ENCODE measurements at regions not wholly inside any gene's neighbourhood (a gene's known extent, or its start where the extent isn't known, plus 50 kb on each side); places are given as distances from the start of the nearest gene placed in this dataset.
A peak's percentile ranks its signal among the peaks of the same experiment; 100 is the strongest.

DNA sequence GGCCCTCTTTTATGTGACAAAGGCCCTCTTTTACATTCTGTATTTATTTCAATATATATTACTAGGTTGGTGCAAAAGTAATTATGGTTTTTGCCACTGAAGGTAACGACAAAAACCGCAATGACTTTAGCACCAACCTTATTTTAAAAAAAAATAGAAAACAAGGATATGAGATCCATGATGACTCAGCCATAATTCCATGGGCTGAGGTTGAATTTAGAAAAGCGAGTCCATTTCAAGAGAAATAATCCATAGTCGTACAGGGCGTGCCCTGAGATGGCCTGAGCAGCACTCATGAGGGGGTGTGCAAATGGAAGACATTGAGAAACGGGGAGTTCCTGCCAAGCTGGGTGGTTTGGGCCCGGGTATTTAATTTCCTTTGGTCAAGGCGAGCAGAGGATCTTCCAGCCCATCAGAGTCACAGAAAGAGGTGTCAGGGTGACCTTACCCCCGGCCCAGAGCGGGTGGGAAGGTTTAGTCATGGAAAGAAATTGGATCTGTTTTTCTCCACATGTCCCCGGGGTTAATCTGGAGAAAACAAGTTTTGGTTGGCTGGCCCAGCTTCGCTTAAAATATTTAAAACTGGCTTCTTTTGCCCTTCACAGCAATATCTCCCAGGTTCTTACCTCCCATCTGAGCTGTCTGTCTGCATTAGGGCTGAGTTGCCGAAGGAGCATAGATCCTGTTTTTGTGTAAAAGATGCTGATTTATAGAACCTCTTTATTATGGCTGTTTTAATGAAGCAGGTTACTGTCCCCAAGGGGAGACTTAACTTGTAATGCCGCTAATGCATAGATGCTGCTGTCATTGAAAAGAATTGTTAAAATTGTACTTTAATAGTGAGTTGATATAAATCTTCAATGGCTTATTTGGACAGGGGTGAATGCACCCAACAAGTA, 255.6 kb downstream of the PREX1 start:
- no peak for DNase-seq

DNA sequence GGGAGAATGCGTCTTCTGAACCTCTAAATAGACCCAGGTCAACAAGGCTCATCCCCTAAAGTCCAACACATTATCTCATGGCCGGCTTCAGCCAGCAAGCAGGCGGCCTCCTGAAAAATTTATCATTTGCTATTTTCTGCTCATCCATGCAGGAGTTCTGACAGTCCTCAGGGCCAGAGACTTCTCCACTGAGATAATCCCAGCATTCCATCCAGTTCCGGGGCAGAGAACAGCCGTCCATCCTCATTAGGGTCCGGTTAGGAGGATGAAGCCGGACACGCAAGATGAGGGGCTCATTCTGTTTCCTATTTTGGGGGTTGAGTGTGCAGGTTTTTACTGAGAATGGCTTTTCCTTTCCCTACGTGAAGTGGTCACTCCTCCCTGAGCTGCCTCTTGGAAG, 258.1 kb downstream of the PREX1 start:
- DNase-seq = no peak

DNA sequence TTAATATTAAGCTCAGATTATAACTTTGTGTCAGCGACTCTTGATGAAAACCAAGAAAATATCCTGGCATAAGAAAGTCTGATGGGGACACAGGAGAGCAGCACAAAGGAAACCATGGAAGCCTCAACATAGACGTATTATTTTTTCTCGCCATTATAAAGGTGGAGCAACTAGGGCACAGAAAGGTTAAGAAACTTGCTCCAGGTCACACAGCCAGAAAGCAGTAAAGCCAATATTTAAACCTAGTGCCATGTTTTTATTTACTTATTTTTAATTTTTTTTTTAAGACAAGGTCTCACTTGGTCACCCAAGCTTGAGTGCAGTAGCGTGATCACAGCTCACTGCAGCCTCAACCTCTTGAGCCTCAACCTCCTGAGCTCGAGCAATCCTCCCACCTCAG, 259.3 kb downstream of the PREX1 start:
- no peak for DNase-seq

DNA sequence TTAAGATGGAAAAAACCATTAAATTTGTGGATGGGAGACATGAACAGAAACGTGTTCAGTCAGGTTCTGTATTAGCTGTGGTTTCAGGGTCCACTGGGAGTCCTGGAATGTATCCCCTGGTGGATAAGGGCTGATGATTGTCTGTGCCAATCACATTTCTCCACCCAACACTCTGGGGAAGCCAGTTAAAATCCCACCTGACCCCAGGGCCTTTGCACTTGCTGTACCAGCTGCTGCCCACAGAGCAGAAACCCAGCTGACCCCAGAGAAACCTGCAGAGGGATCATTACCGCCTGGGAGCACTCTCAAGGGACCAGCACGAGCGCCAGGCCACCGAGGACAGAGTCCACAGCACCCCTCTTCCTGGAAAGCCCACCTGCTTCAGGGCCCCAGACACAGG, 260.7 kb downstream of the PREX1 start:
- DNase-seq = no peak

DNA sequence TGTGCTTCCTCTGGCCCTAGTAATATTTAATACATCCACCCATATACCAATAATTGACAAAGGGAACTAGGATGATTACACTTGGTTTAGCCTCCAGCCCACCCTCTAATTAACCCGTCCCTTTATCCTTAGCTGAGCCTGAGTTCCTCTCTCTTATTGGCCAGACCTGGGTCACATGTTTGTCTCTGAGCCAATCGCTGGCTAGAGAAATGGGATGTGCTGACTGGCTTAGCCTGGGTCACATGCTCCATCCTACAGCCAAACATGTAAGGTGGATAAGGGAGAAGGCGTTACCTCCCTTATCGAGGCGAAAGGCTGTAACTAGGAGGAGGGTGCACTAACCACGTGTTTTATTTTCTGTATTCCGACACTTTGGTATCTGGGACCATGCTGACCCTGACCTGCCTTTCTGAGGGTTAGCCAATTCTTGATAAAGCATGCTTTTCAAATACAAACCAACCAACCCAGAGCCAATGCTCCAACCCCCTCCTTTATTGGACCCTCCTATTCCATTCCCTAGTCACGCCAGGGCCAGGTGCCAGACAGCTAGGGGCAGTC, 262.7 kb downstream of the PREX1 start:
- no peak for DNase-seq

DNA sequence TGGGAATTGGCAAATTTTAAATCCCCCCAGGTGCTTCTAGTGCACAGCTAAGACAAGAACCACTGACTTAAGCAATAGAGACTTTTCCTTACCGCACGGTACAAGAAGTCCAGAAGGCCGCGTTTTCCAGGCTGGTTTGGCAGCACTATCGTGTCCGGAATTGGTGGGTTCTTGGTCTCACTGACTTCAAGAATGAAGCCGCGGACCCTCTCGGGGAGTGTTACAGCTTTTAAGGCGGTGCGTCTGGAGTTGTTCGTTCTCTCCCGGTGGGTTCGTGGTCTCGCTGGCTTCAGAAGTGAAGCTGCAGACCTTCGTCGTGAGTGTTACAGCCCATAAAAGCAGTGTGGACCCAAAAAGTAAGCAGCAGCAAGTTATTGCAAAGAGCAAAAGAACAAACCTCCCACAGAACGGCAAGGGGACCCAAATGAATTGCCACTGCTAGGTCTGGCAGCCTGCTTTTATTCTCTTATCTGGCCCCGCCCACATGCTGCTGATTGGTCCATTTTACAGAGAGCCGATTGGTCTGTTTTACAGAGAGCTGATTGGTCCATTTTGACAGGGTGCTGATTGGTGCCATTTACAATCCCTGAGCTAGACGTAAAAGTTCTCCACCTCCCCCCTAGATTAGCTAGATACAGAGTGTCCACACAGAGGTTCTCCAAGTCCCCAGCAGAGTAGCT, 264.5 kb downstream of the PREX1 start:
- no peak for DNase-seq

DNA sequence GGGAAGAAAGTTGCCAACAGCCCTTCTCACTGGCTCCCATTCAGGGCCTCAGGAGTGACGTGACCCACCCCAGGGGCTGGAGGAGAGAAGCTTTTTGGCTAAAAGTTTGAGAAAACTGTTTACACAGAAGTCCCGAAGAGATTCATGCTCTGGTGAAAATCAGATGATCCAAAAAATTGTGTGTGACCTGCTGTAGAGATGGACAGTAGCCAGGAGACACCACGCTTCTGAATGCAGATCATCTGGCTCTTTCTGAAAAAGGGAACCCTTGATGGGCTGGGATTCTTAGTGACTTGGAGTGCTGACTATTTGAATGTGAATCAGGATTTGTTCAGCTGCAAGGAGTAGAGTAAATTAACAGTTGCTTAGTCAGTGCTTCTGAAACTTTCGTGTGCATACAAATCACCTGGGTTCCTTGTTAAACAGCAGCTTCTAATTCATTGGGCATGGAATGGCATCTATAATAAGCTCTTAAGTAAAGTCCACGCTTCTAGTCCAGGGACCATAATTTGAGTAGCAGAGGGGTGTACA, 265.1 kb downstream of the PREX1 start:
- DNase-seq = no peak

DNA sequence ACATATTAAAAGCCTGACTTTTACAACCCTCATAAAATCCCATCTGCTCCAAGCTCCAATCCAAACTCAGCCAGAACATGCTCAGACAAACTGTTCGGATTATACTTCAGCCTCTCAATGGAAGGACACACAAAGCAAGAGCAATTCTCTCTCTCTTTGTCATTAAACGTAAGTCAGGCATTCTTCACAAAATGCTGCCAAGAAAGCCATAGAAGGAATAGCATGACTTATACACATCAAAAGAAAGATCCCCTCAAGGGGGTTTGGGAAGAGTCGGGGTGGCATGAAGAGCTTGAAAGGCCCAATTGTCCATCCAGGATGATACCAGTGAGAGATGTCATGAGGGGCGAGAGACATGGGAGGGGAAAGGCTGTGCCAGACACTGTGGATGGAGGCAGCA, 268.9 kb downstream of the PREX1 start:
- no peak for DNase-seq

DNA sequence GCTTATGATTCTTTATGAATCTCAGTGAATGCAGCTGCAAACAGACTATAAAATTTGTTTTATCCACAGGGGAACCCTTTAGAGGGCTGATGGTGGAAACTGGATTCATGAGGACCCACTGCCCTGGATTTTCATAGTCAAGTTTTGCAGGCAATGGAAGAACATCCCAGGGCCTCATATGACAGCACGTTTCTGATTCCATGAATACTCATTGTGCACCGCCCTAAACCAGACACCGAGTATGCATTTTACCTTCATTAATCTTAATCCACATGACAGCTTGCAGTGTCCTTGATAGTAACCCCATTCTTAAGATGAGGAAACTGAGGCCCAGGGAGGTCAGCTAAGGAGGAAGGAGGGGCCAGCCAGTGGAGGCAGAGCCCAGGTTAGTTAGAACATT, 270.4 kb downstream of the PREX1 start:
- no peak for DNase-seq

DNA sequence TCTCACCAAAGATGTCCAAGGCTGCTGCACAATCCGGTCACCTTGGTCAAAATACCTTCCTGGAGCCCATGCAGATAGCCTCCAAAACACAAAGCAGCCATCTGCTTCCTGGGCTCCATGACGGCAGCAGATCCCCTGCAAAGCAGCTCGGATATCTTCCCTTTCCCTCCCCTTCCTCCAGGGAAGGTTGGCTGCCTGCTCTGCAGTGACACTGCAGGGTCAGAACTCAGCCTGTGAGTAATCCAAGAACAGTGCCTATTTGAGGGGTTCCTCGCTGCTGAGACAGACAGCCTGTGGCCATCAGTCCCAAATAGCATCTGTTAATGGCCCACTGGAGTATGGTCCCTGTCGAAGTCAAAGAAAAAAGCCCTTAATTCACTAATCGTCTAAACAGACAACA, 270.8 kb downstream of the PREX1 start:
- DNase-seq = no peak

DNA sequence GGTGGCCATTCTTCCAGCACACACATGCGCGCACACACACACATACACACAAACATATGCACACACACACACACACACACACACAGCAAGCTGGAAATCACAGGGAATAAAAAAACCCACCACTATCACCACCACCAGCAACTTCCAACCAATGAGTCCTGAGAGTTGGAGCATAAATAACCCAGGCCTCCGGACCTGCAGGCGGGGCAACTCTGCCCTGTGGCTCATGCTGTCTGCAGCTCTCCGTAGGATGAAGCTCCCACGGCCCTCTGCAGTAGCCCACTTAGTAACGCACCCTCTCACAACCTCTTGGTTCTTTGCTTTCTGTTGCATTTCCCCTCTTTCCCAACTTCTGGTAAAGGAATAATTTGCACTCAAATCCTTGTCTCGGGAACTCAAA, 275.2 kb downstream of the PREX1 start:
- no peak for DNase-seq

DNA sequence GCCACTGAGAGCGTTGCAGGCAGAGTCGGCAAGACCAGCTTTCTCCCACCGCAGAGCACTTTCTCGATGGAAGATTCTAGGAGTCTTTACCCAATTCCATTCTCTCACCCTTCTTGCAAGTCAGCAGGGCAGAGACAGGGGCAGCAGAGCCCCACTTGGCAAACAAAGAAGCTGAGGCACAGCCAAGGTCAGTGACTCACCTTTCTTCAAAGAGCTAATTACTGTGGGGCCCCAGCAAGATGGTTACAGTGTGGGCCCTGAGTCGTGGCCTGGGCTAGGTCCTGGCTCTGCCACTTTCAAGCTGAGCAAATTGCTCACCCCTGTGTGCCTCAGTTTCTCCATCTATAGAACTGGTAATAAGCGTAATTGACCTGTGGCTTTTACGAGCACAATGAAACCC, 277.0 kb downstream of the PREX1 start:
- DNase-seq = no peak

DNA sequence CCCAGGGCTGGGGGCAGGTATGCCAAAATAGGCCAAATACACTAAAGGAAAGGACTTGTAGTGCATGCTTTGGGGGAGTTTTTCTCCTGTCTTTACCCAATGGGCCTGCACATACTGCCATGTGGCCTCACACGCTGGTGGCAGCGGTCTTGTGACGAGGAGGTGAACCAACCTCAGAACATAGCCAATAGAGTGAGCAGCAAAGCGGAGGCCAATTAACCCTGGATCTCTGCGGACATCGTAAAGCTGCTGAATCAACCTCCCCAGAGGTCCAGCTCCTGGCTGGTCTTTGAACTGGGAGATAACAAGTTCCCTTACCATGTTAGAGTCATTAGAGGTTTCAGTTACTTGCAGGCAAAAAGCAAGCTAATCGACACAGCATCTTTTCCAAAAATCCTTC, 280.1 kb downstream of the PREX1 start:
- no peak for DNase-seq

DNA sequence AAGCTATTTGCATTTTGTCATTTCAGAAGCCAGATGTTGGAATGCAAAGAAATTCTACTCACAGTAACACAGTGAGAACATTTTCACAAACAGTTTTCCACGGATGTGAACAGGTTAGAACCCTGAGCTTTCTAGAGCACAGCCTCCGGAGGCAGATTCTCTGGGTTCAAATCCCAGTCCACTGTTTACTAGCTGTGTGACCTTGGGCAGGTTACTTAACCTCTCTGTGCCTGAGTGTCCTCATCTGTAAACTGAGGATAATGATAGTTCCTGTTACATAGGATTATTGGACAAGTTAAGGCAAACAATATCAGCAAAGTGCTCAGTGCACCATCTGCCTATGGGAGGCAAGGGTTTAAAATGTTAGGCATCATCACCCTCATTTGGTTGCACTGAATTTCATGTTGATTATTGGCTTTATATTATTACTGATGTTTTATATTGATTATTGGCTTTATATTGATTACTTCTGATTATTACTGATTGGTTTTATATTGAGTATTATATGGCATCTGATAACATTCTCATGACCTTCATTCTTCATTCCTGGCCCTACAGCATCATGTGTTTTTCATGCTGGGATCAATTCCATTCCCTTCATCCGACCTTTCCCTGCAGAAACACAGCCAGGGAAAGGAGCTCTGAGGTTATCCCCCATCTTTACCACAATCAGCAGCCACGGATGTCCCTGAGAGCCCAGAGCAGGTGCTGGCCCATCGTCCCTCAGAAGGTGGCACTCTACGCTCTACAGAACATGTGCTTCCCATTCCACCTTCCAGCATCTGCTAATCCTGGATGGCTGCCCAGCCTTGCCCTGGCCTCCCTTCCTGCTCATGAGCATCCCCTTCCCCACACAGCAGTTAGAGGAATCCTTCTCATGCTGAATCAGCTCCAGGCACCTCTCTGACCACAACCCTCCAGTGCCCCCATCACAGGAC, 283.1 kb downstream of the PREX1 start:
- DNase-seq = peak; percentile 27

DNA sequence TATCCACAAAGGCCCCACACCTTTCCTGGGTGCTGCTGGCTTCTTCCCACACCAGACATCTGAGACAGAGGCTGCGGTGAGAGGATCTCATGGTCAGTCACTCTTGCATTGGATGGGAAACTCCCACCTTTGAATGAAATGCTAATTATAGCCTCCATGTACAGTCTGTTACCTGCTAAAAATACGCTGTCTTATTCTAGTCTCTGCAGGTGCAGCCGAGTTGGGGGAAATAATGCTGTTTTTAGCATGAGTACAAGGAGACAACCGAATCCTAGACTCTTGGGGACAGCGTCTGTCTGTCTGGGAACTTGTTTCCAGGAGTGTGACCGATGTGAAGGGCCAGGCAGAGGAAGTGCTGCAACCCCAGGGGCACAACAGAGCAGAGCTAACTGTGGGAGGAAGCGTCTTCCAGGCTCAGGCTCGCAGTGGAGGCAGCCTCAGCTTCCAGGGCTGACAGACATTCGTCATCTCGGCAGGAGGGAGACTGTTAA, 286.2 kb downstream of the PREX1 start:
- DNase-seq = no peak

DNA sequence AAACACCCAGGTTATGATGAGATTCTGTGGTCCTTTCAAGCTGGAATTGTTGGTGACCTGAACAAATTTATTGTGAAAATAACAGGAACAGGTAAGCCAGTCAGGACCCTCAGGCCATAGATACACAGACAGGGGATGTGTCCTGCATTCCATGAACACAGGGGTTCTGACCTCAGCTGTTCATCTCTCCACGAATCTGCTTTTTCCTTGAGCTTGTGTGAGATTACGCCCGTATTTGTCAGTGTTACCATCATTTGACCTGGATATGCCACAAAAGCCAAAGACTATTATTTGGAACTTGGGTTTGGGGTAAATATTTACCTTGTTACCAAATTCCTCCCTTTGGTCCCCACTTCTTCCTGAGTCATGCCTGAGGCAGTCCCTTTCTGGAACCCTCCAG, 288.9 kb downstream of the PREX1 start:
- no peak for DNase-seq

DNA sequence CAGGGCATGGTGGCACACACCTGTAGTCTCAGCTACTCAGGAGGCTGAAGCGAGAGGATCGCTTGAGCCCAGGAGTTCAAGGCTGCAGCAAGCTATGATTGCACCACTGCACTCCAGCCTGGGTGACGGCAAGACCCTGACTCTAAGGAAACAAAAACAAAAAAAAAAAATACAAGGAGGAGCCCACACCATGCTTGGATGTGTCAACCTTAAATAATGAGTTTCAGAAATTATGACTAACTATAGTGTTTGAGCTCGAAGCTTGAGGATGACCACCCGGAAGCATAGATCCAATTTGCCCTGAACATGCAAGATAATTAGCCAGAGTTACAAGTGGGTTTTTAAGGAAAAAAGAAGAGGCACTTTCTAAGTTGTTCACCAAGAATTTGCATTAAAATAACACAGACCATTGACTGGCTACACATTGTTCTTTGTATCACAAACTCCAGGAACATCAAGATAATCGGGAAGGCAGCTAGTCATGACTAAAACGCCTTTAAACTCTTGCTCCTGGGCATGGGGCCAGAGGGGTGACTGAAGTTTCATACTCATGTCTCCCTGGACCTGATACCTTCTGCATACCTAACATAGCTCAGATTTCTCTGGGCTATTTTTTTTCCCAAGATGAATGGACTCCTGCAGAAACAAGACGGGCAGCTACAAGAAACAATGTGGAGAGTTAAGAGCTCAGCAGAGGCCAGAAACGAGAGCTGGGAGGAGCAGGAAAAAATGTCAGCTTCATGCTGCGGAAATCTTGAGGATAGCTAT, 289.6 kb downstream of the PREX1 start:
- DNase-seq = no peak

DNA sequence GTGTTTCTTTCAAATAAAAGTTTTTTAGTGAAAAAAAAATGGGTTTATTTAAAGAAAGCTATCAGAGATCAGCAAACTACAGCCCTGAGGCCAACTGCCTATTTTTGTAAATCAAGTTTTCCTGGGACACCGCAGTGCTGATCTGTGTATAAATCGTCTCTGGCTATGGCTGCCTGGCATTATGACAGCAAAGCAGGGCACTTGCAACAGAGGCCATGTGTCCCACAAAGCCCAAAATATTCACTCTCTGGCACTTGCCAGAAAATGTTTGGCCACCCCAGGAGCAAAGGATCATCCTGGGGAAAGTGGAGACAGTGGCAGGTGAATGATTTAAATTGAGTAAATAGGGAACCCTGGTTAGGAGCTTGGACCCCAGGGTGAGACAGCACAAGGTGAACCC, 291.6 kb downstream of the PREX1 start:
- DNase-seq = no peak

DNA sequence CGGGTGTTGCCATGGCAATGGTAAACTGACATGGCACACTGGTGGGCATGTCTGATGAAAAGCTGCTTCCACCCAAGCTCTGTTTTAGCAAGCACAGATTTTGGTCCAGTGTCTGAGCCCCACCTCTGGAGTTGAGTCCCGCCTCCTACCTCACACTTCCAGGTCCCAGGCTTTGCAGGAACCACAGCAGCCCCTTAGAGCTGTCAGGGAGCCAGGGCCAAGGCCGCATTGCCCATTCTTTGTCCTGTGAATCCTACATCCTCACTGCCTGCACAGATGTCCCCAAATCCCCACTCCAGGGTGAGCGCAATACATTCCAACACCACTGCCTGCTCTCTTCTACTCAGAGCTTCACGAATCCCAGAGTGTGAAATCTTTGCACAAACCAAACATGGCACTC, 292.2 kb downstream of the PREX1 start:
- no peak for DNase-seq

DNA sequence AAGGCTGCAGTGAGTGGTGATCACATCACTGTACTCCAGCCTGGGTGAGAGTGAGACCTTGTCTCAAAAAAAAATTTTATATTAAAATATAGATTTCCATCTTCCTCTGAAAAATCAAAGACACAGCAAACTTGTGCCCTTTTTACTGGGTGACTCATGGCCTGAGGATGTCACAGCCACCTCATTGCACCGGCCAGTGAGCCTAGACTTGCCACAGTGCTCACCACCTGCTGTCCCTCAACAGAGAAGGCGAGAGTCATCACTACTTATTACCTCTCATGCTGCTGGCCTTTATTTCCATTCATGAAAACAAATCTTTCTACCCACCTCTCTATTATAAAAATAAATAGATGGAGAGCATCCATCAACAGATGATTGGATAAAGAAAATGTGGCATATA, 295.8 kb downstream of the PREX1 start:
- DNase-seq = no peak

DNA sequence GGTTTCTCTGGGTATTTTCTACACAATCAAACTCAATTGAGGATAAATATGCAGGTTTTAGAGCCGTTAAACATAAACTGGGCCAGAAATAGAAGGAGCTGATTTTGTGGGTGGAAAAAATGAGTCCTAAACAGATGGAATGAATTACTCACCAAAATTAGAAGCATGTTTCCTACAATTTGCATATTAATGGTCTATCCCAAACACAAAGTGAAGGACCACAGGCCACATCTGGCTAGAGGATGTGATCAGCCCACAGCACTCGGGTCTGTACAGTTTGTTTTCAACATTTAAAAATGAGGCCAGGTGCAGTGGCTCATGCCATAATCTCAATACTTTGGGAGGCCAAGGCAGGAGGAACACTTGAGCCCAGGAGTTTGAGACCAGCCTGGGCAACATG, 296.3 kb downstream of the PREX1 start:
- DNase-seq = no peak

DNA sequence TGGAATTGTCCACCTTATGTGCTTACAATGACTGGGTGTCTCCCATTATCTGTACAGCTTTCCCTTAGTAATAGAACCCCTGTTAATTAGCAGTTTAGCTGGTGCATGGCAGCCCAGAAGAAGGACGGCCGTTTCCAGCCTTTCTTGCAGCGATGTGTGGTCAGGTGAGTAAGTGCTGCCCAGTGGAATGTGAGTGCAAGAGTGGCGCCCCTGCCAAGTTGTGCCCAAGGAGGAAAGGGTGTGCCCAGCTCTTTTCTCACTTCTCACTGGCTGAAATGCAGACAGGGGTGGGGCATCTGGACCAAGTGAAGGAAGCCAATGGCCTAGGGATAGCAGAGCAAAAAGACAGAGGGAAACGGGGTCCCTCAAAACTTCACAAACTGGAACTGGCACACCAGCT, 296.8 kb downstream of the PREX1 start:
- DNase-seq = no peak
